HG02981 (cell line): ENCODE measurements at regions not wholly inside any gene's neighbourhood (a gene's known extent, or its start where the extent isn't known, plus 50 kb on each side); places are given as distances from the start of the nearest gene placed in this dataset.

Source experiments
- ATAC-seq: cut with Tn5 transposase; IDR thresholded peaks from one replicate; pipeline ENCODE4 v1.9.1; 2021; ENCODE audit warnings: mild to moderate bottlenecking, moderate library complexity; ENCODE audit not compliant: unreplicated experiment

- no peak for ATAC-seq
Observed at GRCh38 chr9:80440724-80441123, 869.0 kb downstream of the TLE4 start.

- no peak for ATAC-seq
Observed at GRCh38 chr9:80437825-80438224, 866.1 kb downstream of the TLE4 start.

- no peak for ATAC-seq
Observed at GRCh38 chr9:80437091-80437640, 865.4 kb downstream of the TLE4 start.

GRCh38 chr9:80435591-80435990 lies 863.8 kb downstream of the TLE4 start:
- no peak for ATAC-seq

GRCh38 chr9:80426992-80427391 lies 855.2 kb downstream of the TLE4 start:
- ATAC-seq: no peak

- ATAC-seq: no peak
Observed at GRCh38 chr9:80417211-80417773, 845.5 kb downstream of the TLE4 start.

GRCh38 chr9:80410106-80410505 lies 838.3 kb downstream of the TLE4 start:
- ATAC-seq: no peak

GRCh38 chr9:80407220-80407619 lies 835.5 kb downstream of the TLE4 start:
- no peak for ATAC-seq

- no peak for ATAC-seq
Observed at GRCh38 chr9:80401243-80401642, 829.5 kb downstream of the TLE4 start.

GRCh38 chr9:80400624-80401230 lies 829.0 kb downstream of the TLE4 start:
- no peak for ATAC-seq

GRCh38 chr9:80399606-80400005 lies 827.8 kb downstream of the TLE4 start:
- no peak for ATAC-seq

GRCh38 chr9:80387828-80388227 lies 816.1 kb downstream of the TLE4 start:
- ATAC-seq: no peak

- ATAC-seq: no peak
Observed at GRCh38 chr9:80385246-80385645, 813.5 kb downstream of the TLE4 start.

GRCh38 chr9:80383331-80383730 lies 811.6 kb downstream of the TLE4 start:
- ATAC-seq: no peak

GRCh38 chr9:80382211-80382891 lies 810.6 kb downstream of the TLE4 start:
- ATAC-seq: no peak

- no peak for ATAC-seq
Observed at GRCh38 chr9:80380301-80380700, 808.5 kb downstream of the TLE4 start.

GRCh38 chr9:80378669-80379293 lies 807.0 kb downstream of the TLE4 start:
- ATAC-seq: no peak

GRCh38 chr9:80376180-80376579 lies 804.4 kb downstream of the TLE4 start:
- no peak for ATAC-seq

GRCh38 chr9:80375477-80375876 lies 803.7 kb downstream of the TLE4 start:
- no peak for ATAC-seq

- no peak for ATAC-seq
Observed at GRCh38 chr9:80369641-80370040, 797.9 kb downstream of the TLE4 start.

GRCh38 chr9:80366626-80367025 lies 794.9 kb downstream of the TLE4 start:
- ATAC-seq: no peak
